ENCODE measurements at regions not wholly inside any gene's neighbourhood (a gene's known extent, or its start where the extent isn't known, plus 50 kb on each side); places are given as distances from the start of the nearest gene placed in this dataset.

- no peak overlapping the region for H3K27ac ChIP-seq (ENCODE audit: low read depth, low read length)
- H4K20me1 ChIP-seq (ENCODE audit: low read depth, low read length): no peaks in the 10 kb centered on the region
- H3K4me2 ChIP-seq (ENCODE audit: low read depth, low read length, poor library complexity, severe bottlenecking): no peak overlapping the region
- H3K4me3 ChIP-seq (ENCODE audit: insufficient read depth, low read length, poor library complexity, severe bottlenecking): no peak overlapping the region
- no peaks in the 10 kb centered on the region for H3K27me3 ChIP-seq (ENCODE audit: low read length)
- H2AFZ ChIP-seq (ENCODE audit: low read depth, low read length, severe bottlenecking): no peak overlapping the region
- H3K9me2 ChIP-seq (replicated peaks; ENCODE audit: insufficient read depth, low read length): no peaks in the 10 kb centered on the region
- no peaks in the 10 kb centered on the region for H3K36me3 ChIP-seq (ENCODE audit: low read length)
- no peaks in the 10 kb centered on the region for H3K79me2 ChIP-seq (ENCODE audit: insufficient read depth, low read length)
- no peak overlapping the region for H3K9ac ChIP-seq (ENCODE audit: low read length)
- H3K9me3 ChIP-seq (ENCODE audit: insufficient read depth, low read length): no peaks in the 10 kb centered on the region
- no peak for TF ChIP-seq EZH2phosphoT487 (conservative IDR thresholded peaks at IDR 0.05; ENCODE audit: low read length)
- TF ChIP-seq, protein P1, sequence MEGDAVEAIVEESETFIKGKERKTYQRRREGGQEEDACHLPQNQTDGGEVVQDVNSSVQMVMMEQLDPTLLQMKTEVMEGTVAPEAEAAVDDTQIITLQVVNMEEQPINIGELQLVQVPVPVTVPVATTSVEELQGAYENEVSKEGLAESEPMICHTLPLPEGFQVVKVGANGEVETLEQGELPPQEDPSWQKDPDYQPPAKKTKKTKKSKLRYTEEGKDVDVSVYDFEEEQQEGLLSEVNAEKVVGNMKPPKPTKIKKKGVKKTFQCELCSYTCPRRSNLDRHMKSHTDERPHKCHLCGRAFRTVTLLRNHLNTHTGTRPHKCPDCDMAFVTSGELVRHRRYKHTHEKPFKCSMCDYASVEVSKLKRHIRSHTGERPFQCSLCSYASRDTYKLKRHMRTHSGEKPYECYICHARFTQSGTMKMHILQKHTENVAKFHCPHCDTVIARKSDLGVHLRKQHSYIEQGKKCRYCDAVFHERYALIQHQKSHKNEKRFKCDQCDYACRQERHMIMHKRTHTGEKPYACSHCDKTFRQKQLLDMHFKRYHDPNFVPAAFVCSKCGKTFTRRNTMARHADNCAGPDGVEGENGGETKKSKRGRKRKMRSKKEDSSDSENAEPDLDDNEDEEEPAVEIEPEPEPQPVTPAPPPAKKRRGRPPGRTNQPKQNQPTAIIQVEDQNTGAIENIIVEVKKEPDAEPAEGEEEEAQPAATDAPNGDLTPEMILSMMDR (IDR thresholded peaks at IDR 0.05; ENCODE audit: insufficient read depth, low read length, poor library complexity, severe bottlenecking): no peak
- H3F3A ChIP-seq (ENCODE audit: insufficient read depth): no peaks in the 10 kb centered on the region
Observed at GRCh38 chr9:78884611-78885150, 587.8 kb downstream of the PSAT1 start.

DNA sequence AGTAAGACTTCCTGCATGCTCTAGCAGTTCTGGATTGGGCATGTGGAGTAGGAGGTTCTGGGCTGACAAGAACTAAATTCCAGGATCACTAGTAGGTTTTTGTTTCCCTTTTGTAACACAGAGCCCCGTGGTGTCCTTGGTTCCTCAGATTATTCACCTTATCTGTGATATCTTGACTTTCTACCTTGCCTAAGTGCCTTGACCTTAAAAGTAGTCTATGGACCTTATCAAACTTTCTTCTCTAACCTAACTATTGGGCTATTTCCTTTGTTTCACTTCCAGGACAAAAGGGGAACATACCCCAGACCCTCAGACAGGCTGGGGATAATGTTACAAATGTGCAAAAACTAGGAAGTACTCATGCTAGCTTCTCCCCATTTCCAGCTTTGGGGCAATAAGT is 595.3 kb downstream of the PSAT1 start:
- no peaks in the 10 kb centered on the region for H3F3A ChIP-seq (ENCODE audit: insufficient read depth)
- no peak overlapping the region for H2AFZ ChIP-seq (ENCODE audit: low read depth, low read length, severe bottlenecking)
- no peak overlapping the region for H3K27ac ChIP-seq (ENCODE audit: low read depth, low read length)
- H3K27me3 ChIP-seq (ENCODE audit: low read length): no peaks in the 10 kb centered on the region
- no peak overlapping the region for H3K4me3 ChIP-seq (ENCODE audit: insufficient read depth, low read length, poor library complexity, severe bottlenecking)
- no peaks in the 10 kb centered on the region for H4K20me1 ChIP-seq (ENCODE audit: low read depth, low read length)
- no peaks in the 10 kb centered on the region for H3K9me3 ChIP-seq (ENCODE audit: insufficient read depth, low read length)
- TF ChIP-seq EZH2phosphoT487 (conservative IDR thresholded peaks at IDR 0.05; ENCODE audit: low read length): no peak
- TF ChIP-seq, protein P1 (IDR thresholded peaks at IDR 0.05; ENCODE audit: insufficient read depth, low read length, poor library complexity, severe bottlenecking): no peak
- H3K9me2 ChIP-seq (replicated peaks; ENCODE audit: insufficient read depth, low read length): no peaks in the 10 kb centered on the region
- no peaks in the 10 kb centered on the region for H3K36me3 ChIP-seq (ENCODE audit: low read length)
- H3K79me2 ChIP-seq (ENCODE audit: insufficient read depth, low read length): no peaks in the 10 kb centered on the region
- no peak overlapping the region for H3K4me2 ChIP-seq (ENCODE audit: low read depth, low read length, poor library complexity, severe bottlenecking)
- H3K9ac ChIP-seq (ENCODE audit: low read length): no peak overlapping the region

GRCh38 chr9:78892769-78893168 is 595.8 kb downstream of the PSAT1 start:
- no peaks in the 10 kb centered on the region for H3K36me3 ChIP-seq (ENCODE audit: low read length)
- no peaks in the 10 kb centered on the region for H3K9me3 ChIP-seq (ENCODE audit: insufficient read depth, low read length)
- no peaks in the 10 kb centered on the region for H3K27me3 ChIP-seq (ENCODE audit: low read length)
- H2AFZ ChIP-seq (ENCODE audit: low read depth, low read length, severe bottlenecking): no peak overlapping the region
- no peaks in the 10 kb centered on the region for H3K79me2 ChIP-seq (ENCODE audit: insufficient read depth, low read length)
- H3K27ac ChIP-seq (ENCODE audit: low read depth, low read length): no peak overlapping the region
- H4K20me1 ChIP-seq (ENCODE audit: low read depth, low read length): no peaks in the 10 kb centered on the region
- H3K9me2 ChIP-seq (replicated peaks; ENCODE audit: insufficient read depth, low read length): no peaks in the 10 kb centered on the region
- H3K4me3 ChIP-seq (ENCODE audit: insufficient read depth, low read length, poor library complexity, severe bottlenecking): no peak overlapping the region
- no peak overlapping the region for H3K4me2 ChIP-seq (ENCODE audit: low read depth, low read length, poor library complexity, severe bottlenecking)
- H3F3A ChIP-seq (ENCODE audit: insufficient read depth): no peaks in the 10 kb centered on the region
- TF ChIP-seq, protein P1 (IDR thresholded peaks at IDR 0.05; ENCODE audit: insufficient read depth, low read length, poor library complexity, severe bottlenecking): no peak
- no peak overlapping the region for H3K9ac ChIP-seq (ENCODE audit: low read length)
